ENCODE measurements at regions not wholly inside any gene's neighbourhood (a gene's known extent, or its start where the extent isn't known, plus 50 kb on each side); places are given as distances from the start of the nearest gene placed in this dataset.

DNA sequence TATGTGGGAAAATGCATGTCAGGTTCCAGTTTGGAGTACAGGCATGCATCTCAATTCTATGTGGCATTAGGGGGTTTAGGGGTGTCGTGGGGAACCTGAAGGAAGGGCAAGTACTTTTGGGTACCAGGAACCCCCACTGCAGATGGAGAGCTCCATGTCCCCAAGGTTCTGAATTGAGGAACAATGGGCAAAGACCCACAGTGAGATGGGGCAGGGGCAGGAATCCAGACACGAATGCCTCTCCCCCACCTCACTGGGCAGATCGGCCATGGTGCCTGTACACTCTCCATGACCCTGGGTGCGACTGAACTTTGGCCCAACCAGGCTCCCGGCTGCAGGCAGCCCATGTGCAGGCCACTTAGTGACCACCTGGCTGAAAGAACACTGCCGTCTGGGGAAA is 209.3 kb downstream of the HAUS1 start:
- Histone ChIP-seq H3K27me3 (replicated peaks; ENCODE audit: insufficient read depth, low read depth, low read length, poor library complexity) (no peaks in the 10 kb centered on the region), H3K9me3 (ENCODE audit: low read depth, low read length, poor library complexity, severe bottlenecking) (no peaks in the 10 kb centered on the region), H3K4me3 (ENCODE audit: low read depth, low read length, poor library complexity, severe bottlenecking) (no peak overlapping the region), H3K36me3 (ENCODE audit: insufficient read depth, low read length, poor library complexity, severe bottlenecking) (no peaks in the 10 kb centered on the region), H3K27ac (ENCODE audit: low read depth, low read length, poor library complexity, severe bottlenecking) (no peak overlapping the region), H3K4me1 (ENCODE audit: insufficient read depth, low read length, poor library complexity, severe bottlenecking) (no peaks in the 10 kb centered on the region)
- TF ChIP-seq, protein P1, sequence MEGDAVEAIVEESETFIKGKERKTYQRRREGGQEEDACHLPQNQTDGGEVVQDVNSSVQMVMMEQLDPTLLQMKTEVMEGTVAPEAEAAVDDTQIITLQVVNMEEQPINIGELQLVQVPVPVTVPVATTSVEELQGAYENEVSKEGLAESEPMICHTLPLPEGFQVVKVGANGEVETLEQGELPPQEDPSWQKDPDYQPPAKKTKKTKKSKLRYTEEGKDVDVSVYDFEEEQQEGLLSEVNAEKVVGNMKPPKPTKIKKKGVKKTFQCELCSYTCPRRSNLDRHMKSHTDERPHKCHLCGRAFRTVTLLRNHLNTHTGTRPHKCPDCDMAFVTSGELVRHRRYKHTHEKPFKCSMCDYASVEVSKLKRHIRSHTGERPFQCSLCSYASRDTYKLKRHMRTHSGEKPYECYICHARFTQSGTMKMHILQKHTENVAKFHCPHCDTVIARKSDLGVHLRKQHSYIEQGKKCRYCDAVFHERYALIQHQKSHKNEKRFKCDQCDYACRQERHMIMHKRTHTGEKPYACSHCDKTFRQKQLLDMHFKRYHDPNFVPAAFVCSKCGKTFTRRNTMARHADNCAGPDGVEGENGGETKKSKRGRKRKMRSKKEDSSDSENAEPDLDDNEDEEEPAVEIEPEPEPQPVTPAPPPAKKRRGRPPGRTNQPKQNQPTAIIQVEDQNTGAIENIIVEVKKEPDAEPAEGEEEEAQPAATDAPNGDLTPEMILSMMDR (conservative IDR thresholded peaks at IDR 0.05; ENCODE audit: low read depth, low read length) = no peak
- TF ChIP-seq EZH2 (IDR thresholded peaks at IDR 0.05; ENCODE audit: borderline replicate concordance, low read depth, low read length, poor library complexity, severe bottlenecking) = no peak
- ChIA-PET CTCF (no interaction called here), POLR2A (ENCODE audit: low non-redundant PET) (no interaction called here)
- no peak for DNase-seq (ENCODE audit: low spot score)
- intact Hi-C loops (cut with micrococcal nuclease; ENCODE audit: unreplicated experiment) = no loop called here
- no TSS peak for BruUV-seq (replicated peaks)

DNA sequence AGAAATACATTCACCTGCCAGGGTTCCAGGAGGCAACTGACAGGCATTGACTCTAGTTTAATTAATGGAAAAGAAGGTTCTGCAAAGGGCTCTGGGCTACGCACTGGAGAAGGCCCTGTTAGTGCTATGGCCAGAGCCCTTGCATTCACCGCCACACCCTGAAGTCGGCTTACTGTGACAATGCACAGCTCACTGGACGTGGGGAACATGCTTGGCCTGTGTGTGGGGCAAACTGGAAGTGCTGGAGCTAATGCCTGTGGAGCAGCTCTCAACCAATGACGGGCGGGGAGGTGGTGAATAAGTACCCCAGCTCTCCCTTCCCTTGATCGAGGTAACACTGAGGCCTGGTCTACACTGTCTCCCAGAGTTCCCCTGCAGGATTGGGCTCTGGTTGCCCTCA is 209.8 kb downstream of the HAUS1 start:
- POLR2A ChIA-PET (ENCODE audit: low non-redundant PET) = no interaction called here
- no peak for DNase-seq (ENCODE audit: low spot score)
- CTCF ChIA-PET = no interaction called here
- Histone ChIP-seq H3K4me1 (ENCODE audit: insufficient read depth, low read length, poor library complexity, severe bottlenecking) (no peaks in the 10 kb centered on the region), H3K36me3 (ENCODE audit: insufficient read depth, low read length, poor library complexity, severe bottlenecking) (no peaks in the 10 kb centered on the region), H3K27ac (ENCODE audit: low read depth, low read length, poor library complexity, severe bottlenecking) (no peak overlapping the region), H3K27me3 (replicated peaks; ENCODE audit: insufficient read depth, low read depth, low read length, poor library complexity) (no peaks in the 10 kb centered on the region), H3K9me3 (ENCODE audit: low read depth, low read length, poor library complexity, severe bottlenecking) (no peaks in the 10 kb centered on the region), H3K4me3 (ENCODE audit: low read depth, low read length, poor library complexity, severe bottlenecking) (no peak overlapping the region)
- TF ChIP-seq EZH2 (IDR thresholded peaks at IDR 0.05; ENCODE audit: borderline replicate concordance, low read depth, low read length, poor library complexity, severe bottlenecking) = no peak
- TF ChIP-seq, protein P1 (conservative IDR thresholded peaks at IDR 0.05; ENCODE audit: low read depth, low read length) = no peak
- no TSS peak for BruUV-seq (replicated peaks)
- intact Hi-C loops (cut with micrococcal nuclease; ENCODE audit: unreplicated experiment) = no loop called here

DNA sequence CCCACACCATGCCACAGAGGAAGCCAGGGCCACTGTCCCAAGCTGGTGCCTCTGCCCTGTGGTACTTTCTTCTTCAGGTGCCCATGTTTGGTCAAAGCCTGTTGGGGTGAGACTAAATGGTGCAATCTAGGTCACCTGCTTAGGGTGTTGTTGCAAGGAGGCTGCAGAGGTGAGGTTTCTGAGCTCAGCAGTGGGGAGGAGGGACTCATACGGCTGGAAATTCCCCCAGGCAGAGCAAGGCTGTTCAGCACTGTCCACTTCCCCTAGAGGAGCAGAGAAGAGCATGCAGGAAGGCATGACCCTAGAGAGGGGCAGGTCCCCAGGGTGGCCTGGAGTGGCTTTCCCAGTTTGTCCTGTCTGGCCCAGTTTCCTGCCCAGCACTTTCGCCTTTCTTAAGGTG is 211.0 kb downstream of the HAUS1 start:
- no peak for DNase-seq (ENCODE audit: low spot score)
- Histone ChIP-seq H3K4me1 (ENCODE audit: insufficient read depth, low read length, poor library complexity, severe bottlenecking) (no peaks in the 10 kb centered on the region), H3K27me3 (replicated peaks; ENCODE audit: insufficient read depth, low read depth, low read length, poor library complexity) (no peaks in the 10 kb centered on the region), H3K4me3 (ENCODE audit: low read depth, low read length, poor library complexity, severe bottlenecking) (no peak overlapping the region), H3K9me3 (ENCODE audit: low read depth, low read length, poor library complexity, severe bottlenecking) (no peaks in the 10 kb centered on the region), H3K36me3 (ENCODE audit: insufficient read depth, low read length, poor library complexity, severe bottlenecking) (no peaks in the 10 kb centered on the region), H3K27ac (ENCODE audit: low read depth, low read length, poor library complexity, severe bottlenecking) (no peak overlapping the region)
- intact Hi-C loops (cut with micrococcal nuclease; ENCODE audit: unreplicated experiment) = no loop called here
- POLR2A ChIA-PET (ENCODE audit: low non-redundant PET) = no interaction called here
- TF ChIP-seq, protein P1 (conservative IDR thresholded peaks at IDR 0.05; ENCODE audit: low read depth, low read length) = no peak
- TF ChIP-seq EZH2 (IDR thresholded peaks at IDR 0.05; ENCODE audit: borderline replicate concordance, low read depth, low read length, poor library complexity, severe bottlenecking) = no peak
- CTCF ChIA-PET = no interaction called here
- BruUV-seq (replicated peaks) = no TSS peak

Data from A673 (cell line).